IMR-90 (cell line): ENCODE measurements at regions not wholly inside any gene's neighbourhood (a gene's known extent, or its start where the extent isn't known, plus 50 kb on each side); places are given as distances from the start of the nearest gene placed in this dataset.

Source experiments
- ATAC-seq: fragments of 200-7000 bp; cut with Tn5 transposase; 2 replicates; pipeline ENCODE4 v1.9.1; 2020; ENCODE audit warnings: low read depth, mild to moderate bottlenecking, moderate library complexity
- BruUV-seq: library from RNA; stranded (reverse); fragments of 400-500 nt; replicated peaks from 2 replicates; lab custom pipeline; 2021; lab: Mats Ljungman, UMichigan
- CTCF ChIA-PET: fragments of 300-600 bp; formaldehyde crosslinking; extraction: SDS; loops from one replicate; lab custom pipeline; 2021; ENCODE audit warnings: antibody characterized with exemption; lab: Yijun Ruan, JAX
- POLR2A ChIA-PET: fragments of 300-600 bp; sonication (Branson Sonifier 250); formaldehyde crosslinking; loops from one replicate; lab custom pipeline; 2022; ENCODE audit warnings: antibody characterized with exemption; ENCODE audit not compliant: unreplicated experiment; lab: Charles Lee
- DNase-seq: peaks from one replicate; pipeline ENCODE4 v3.0.0; 2013
- H2AFZ ChIP-seq: replicated peaks from 2 replicates; pipeline ENCODE3; 2013; ENCODE audit warnings: low read length, mild to moderate bottlenecking; ENCODE audit not compliant: poor library complexity
- H2AK5ac ChIP-seq: 2 replicates; pipeline ENCODE4 v1.6.1; 2013; ENCODE audit warnings: low read depth, low read length, inconsistent platforms
- H2AK9ac ChIP-seq: replicated peaks from 2 replicates; pipeline ENCODE3; 2013; ENCODE audit warnings: mild to moderate bottlenecking, low read depth, low read length, moderate library complexity; ENCODE audit not compliant: poor library complexity
- H2BK120ac ChIP-seq: 2 replicates; pipeline ENCODE4 v1.6.1; 2013; ENCODE audit warnings: low read depth, low read length, inconsistent platforms
- H2BK15ac ChIP-seq: 3 replicates; pipeline ENCODE4 v1.6.1; 2013; ENCODE audit warnings: low read depth, low read length, inconsistent platforms
- H2BK20ac ChIP-seq: 2 replicates; pipeline ENCODE4 v1.6.1; 2013; ENCODE audit warnings: low read depth, mild to moderate bottlenecking, inconsistent platforms, low read length, moderate library complexity
- H2BK5ac ChIP-seq: 2 replicates; pipeline ENCODE4 v1.6.1; 2013; ENCODE audit warnings: mild to moderate bottlenecking, low read depth, low read length, inconsistent platforms; ENCODE audit not compliant: poor library complexity, severe bottlenecking
- H3K14ac ChIP-seq: replicated peaks from 2 replicates; pipeline ENCODE4 v1.6.1; 2013; ENCODE audit warnings: low read depth, low read length, inconsistent platforms
- H3K18ac ChIP-seq: 2 replicates; pipeline ENCODE4 v1.6.1; 2013; ENCODE audit warnings: low read depth, low read length, control low read depth
- H3K23ac ChIP-seq: 2 replicates; pipeline ENCODE4 v1.6.1; 2013; ENCODE audit warnings: low read depth, low read length, inconsistent platforms
- H3K27ac ChIP-seq: 2 replicates; pipeline ENCODE4 v1.5.1; 2013; ENCODE audit warnings: mild to moderate bottlenecking, control low read depth, low read length; ENCODE audit not compliant: insufficient read depth
- H3K27me3 ChIP-seq: 2 replicates; pipeline ENCODE4 v1.6.1; 2013; ENCODE audit warnings: low read length; ENCODE audit not compliant: control insufficient read depth, insufficient read depth
- H3K36me3 ChIP-seq: 2 replicates; pipeline ENCODE4 v1.6.1; 2013; ENCODE audit warnings: low read length, mixed read lengths; ENCODE audit not compliant: control insufficient read depth, insufficient read depth
- H3K4ac ChIP-seq: 2 replicates; pipeline ENCODE4 v1.6.1; 2013; ENCODE audit warnings: low read depth, low read length, inconsistent platforms
- H3K4me1 ChIP-seq: 2 replicates; pipeline ENCODE4 v1.6.1; 2013; ENCODE audit warnings: low read length, mixed read lengths; ENCODE audit not compliant: control insufficient read depth, insufficient read depth
- H3K4me2 ChIP-seq: 2 replicates; pipeline ENCODE4 v1.6.1; 2013; ENCODE audit warnings: low read depth, mild to moderate bottlenecking, control low read depth, low read length, moderate library complexity
- H3K4me3 ChIP-seq: 2 replicates; pipeline ENCODE4 v1.5.1; 2013; ENCODE audit warnings: low read depth, mild to moderate bottlenecking, control low read depth, low read length, moderate library complexity; ENCODE audit not compliant: insufficient read depth
- H3K56ac ChIP-seq: 2 replicates; pipeline ENCODE4 v1.6.1; 2013; ENCODE audit warnings: low read length, inconsistent platforms; ENCODE audit not compliant: insufficient read depth; ENCODE audit errors: extremely low read depth
- H3K79me1 ChIP-seq, 2 experiments: 2 replicates each; pipeline ENCODE4 v1.6.1; 2013; ENCODE audit warnings: low read length in 2 of 2, inconsistent platforms in 1 of 2, low read depth in 1 of 2
- H3K9ac ChIP-seq: 2 replicates; pipeline ENCODE4 v1.6.1; 2013; ENCODE audit warnings: low read depth, low read length, control low read depth
- H3K9me1 ChIP-seq: 2 replicates; pipeline ENCODE4 v1.6.1; 2013; ENCODE audit warnings: low read length, inconsistent platforms; ENCODE audit not compliant: insufficient read depth
- H3K9me3 ChIP-seq: 2 replicates; pipeline ENCODE4 v1.6.1; 2013; ENCODE audit warnings: low read length; ENCODE audit not compliant: control insufficient read depth, insufficient read depth
- H4K20me1 ChIP-seq: 2 replicates; pipeline ENCODE4 v1.6.1; 2013; ENCODE audit warnings: low read length, inconsistent platforms; ENCODE audit not compliant: insufficient read depth
- H4K5ac ChIP-seq: 2 replicates; pipeline ENCODE4 v1.6.1; 2013; ENCODE audit warnings: mild to moderate bottlenecking, low read depth, low read length, control low read depth
- H4K8ac ChIP-seq, 2 experiments: 2 replicates each; pipeline ENCODE4 v1.6.1; 2013; ENCODE audit warnings: low read depth in 2 of 2, low read length in 2 of 2, control low read depth in 1 of 2, inconsistent platforms in 1 of 2
- H4K91ac ChIP-seq: 2 replicates; pipeline ENCODE4 v1.6.1; 2013; ENCODE audit warnings: low read depth, low read length, inconsistent platforms; ENCODE audit not compliant: insufficient read depth
- CHD1 ChIP-seq: IDR thresholded peaks from 2 replicates; pipeline ENCODE4 v1.6.1; 2012; ENCODE audit warnings: low read depth, low read length, improper control_type of control experiment
- FOS ChIP-seq: fragments of 150-350 bp; IDR thresholded peaks from 2 replicates; pipeline ENCODE4 v1.6.1; 2016; ENCODE audit warnings: low read depth, low read length
- MAZ ChIP-seq: IDR thresholded peaks from 2 replicates; pipeline ENCODE4 v1.6.1; 2012; ENCODE audit warnings: low read depth, mild to moderate bottlenecking, low read length, improper control_type of control experiment, moderate library complexity, borderline replicate concordance
- POLR2A ChIP-seq: IDR thresholded peaks from 2 replicates; pipeline ENCODE4 v1.6.1; 2012; ENCODE audit warnings: mild to moderate bottlenecking, low read depth, low read length
- RAD21 ChIP-seq: IDR thresholded peaks from 2 replicates; pipeline ENCODE4 v1.6.1; 2012; ENCODE audit warnings: low read length, improper control_type of control experiment
- RFX5 ChIP-seq: IDR thresholded peaks from 2 replicates; pipeline ENCODE4 v1.8.0; 2012; ENCODE audit warnings: low read depth, mild to moderate bottlenecking, low read length, moderate library complexity
- SMC3 ChIP-seq: fragments of 150-350 bp; IDR thresholded peaks from 2 replicates; pipeline ENCODE4 v1.6.1; 2016; ENCODE audit warnings: low read depth, mild to moderate bottlenecking, antibody characterized with exemption, low read length, moderate library complexity
- WGBS, 2 experiments: methylation state at CpG; one replicate each; pipeline versions ENCODE4 v1.1.5 to v1.1.7; 2013; ENCODE audit warnings: missing lambda C conversion rate in 2 of 2; ENCODE audit not compliant: insufficient read length in 1 of 2; ENCODE audit errors: extremely low coverage in 2 of 2; 5-methylcytosine and 5-hydroxymethylcytosine counted together
- dilution Hi-C: fragments of 300-500 bp; cut with HindIII; formaldehyde crosslinking; loops from one replicate; pipeline ENCODE4 v1.14.3; 2018; ENCODE audit warnings: low sequenced_read_pairs; ENCODE audit not compliant: unreplicated experiment
- in situ Hi-C: fragments of 300-500 bp; cut with MboI; formaldehyde crosslinking; loops from 3 replicates; pipeline ENCODE4 v1.14.3; 2019; ENCODE audit warnings: low sequenced_read_pairs, inconsistent platforms, mixed read lengths
- intact Hi-C: fragments of 100-400 bp; cut with micrococcal nuclease; formaldehyde crosslinking; loops from 2 replicates; pipeline ENCODE4 v1.10.0; 2022

GRCh38 chr14:39763402-39763890 is 331.2 kb upstream of the FBXO33 start:
- no peaks in the 10 kb centered on the region for H3K9me1 ChIP-seq
- peaks cover 17% of the 10 kb centered on the region for H3K9me3 ChIP-seq
- in situ Hi-C loops (no loop called here), dilution Hi-C loops (no loop called here), intact Hi-C loops (no loop called here)
- H3K23ac ChIP-seq = no peak overlapping the region
- no TSS peak for BruUV-seq
- no peaks in the 10 kb centered on the region for H3K4me1 ChIP-seq
- no peak overlapping the region for H3K9ac ChIP-seq
- no peak overlapping the region for H2AK9ac ChIP-seq
- H3K79me1 ChIP-seq = no peaks in the 10 kb centered on the region
- no peak overlapping the region for H3K4me3 ChIP-seq
- H4K8ac ChIP-seq = no peak overlapping the region
- TF ChIP-seq FOS (no peak), POLR2A (no peak), RAD21 (no peak), RFX5 (no peak), CHD1 (no peak), MAZ (no peak), SMC3 (no peak)
- ChIA-PET CTCF (no interaction called here), POLR2A (no interaction called here)
- no peak overlapping the region for H4K5ac ChIP-seq
- H3K56ac ChIP-seq = no peak overlapping the region
- no peak overlapping the region for H4K91ac ChIP-seq
- no peak for ATAC-seq
- DNase-seq = no peak
- no peak overlapping the region for H2BK20ac ChIP-seq
- no peak overlapping the region for H2AK5ac ChIP-seq
- no peak overlapping the region for H3K4me2 ChIP-seq
- H2BK15ac ChIP-seq = no peak overlapping the region
- no CpG with 5 or more reads among the region's 1 CpG for WGBS, 2 experiments
- H2BK120ac ChIP-seq = no peak overlapping the region
- H2BK5ac ChIP-seq = no peak overlapping the region
- H4K20me1 ChIP-seq = no peaks in the 10 kb centered on the region
- no peak overlapping the region for H3K14ac ChIP-seq
- H3K18ac ChIP-seq = no peak overlapping the region
- no peaks in the 10 kb centered on the region for H3K36me3 ChIP-seq
- no peak overlapping the region for H2AFZ ChIP-seq
- H3K27me3 ChIP-seq = no peaks in the 10 kb centered on the region
- H3K27ac ChIP-seq = no peak overlapping the region
- no peak overlapping the region for H3K4ac ChIP-seq
